Fibroblast of the aortic adventitia (primary cell): ENCODE measurements at regions not wholly inside any gene's neighbourhood (a gene's known extent, or its start where the extent isn't known, plus 50 kb on each side); places are given as distances from the start of the nearest gene placed in this dataset.
"Not testable (repeated sequence)": the region's sequence is repeated elsewhere in the genome, so short reads cannot be mapped to it uniquely, and the experiment has no call there.

Experiments used
- DNase-seq: peaks from one replicate; pipeline ENCODE4 v3.0.0-alpha.2; 2010; ENCODE audit warnings: low read depth
- H3K4me3 ChIP-seq: 2 replicates; pipeline ENCODE4 v1.5.1; 2011; ENCODE audit warnings: low read depth, mild to moderate bottlenecking, control low read depth, low read length, moderate library complexity
- TF ChIP-seq, protein P1 (sequence below): IDR thresholded peaks from 2 replicates; pipeline ENCODE4 v1.5.1; 2011; ENCODE audit warnings: mild to moderate bottlenecking, low read length, control low read depth, inconsistent platforms; ENCODE audit not compliant: insufficient read depth

DNA sequence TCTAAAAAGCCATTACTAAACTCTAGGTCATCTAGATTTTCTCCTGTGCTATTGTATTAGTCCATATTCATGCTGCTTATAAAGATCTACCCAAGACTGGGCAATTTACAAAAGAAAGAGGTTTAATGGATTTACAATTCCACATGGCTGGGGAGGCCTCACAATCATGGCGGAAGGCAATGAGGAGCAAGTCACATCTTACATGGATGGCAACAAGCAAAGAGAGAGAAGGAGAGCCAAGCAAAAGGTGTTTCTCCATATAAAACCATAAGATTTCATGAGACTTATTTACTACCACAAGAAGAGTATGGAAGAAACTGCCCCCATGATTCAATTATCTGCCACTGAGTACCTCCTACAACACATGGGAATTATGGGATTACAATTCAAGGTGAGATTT lies 69.6 kb upstream of the CCDC6 start:
- not testable (repeated sequence) for H3K4me3 ChIP-seq, DNase-seq

DNA sequence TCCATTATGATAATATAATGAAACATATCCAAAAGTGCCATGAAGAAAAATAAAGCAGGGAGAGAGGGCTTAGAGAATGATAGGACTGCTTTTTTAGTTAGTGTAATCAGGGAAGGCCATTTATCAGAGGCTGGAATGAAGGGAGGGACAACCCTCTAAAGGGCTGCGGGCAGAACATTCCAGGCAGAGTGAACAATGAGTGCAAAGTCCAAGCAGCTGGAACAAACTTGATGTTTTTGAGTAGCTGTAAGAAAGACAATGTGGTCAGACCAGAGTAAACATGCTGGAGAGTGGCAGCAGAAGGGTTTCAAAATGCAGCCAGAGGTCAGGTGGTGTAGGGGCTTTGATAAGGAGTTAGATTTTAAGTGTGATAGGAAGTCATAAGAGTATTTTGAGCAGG lies 65.6 kb upstream of the CCDC6 start:
- no peak overlapping the region for H3K4me3 ChIP-seq
- DNase-seq, result peak; percentile 40
- TF ChIP-seq, protein P1, sequence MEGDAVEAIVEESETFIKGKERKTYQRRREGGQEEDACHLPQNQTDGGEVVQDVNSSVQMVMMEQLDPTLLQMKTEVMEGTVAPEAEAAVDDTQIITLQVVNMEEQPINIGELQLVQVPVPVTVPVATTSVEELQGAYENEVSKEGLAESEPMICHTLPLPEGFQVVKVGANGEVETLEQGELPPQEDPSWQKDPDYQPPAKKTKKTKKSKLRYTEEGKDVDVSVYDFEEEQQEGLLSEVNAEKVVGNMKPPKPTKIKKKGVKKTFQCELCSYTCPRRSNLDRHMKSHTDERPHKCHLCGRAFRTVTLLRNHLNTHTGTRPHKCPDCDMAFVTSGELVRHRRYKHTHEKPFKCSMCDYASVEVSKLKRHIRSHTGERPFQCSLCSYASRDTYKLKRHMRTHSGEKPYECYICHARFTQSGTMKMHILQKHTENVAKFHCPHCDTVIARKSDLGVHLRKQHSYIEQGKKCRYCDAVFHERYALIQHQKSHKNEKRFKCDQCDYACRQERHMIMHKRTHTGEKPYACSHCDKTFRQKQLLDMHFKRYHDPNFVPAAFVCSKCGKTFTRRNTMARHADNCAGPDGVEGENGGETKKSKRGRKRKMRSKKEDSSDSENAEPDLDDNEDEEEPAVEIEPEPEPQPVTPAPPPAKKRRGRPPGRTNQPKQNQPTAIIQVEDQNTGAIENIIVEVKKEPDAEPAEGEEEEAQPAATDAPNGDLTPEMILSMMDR, result no peak

DNA sequence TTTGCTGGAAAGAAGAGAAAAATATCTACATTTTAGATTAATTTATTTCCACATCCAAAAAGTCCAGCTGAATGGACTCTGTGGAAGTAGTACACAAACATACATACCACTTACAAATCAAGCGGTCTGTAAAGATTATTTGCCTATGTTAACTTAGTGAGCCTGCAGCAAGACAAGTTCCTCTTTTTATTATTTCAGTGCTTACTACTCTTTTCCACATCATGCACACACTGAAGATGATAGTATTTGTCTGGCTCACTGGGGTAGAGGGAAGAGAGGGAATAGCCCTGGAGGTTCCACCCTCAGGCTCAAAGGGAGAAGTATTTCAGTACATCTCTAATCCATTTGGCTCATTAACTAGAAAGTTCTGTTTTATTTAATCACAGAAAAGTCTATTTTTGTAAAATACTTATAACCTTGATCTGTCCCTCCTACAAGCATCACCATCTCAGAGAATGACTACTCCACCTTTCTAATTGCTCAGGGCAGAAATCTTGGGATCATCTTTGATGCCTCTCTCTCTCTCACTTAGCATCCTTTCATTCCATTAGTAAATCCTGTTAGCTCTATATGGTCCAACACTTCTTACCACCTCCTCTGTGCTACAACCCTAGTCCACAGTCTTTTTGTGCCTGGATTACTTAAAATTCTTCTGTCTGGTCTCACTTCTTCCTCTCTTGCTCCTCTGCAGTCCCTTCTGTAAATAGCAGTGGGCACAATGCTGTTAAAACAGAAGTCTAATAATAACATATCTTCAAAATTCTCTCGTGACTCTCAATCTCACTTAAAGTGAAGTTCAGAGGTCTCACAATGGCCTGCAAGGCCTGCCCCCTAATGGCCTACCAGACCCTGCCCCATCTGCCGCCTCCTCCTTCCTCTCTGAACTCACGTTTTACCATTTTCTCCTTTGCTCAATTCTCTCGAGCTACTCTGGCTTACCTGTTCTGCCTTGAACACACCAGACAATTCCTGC lies 64.3 kb upstream of the CCDC6 start:
- TF ChIP-seq, protein P1, result no peak
- DNase-seq, result no peak
- H3K4me3 ChIP-seq, result no peak overlapping the region

DNA sequence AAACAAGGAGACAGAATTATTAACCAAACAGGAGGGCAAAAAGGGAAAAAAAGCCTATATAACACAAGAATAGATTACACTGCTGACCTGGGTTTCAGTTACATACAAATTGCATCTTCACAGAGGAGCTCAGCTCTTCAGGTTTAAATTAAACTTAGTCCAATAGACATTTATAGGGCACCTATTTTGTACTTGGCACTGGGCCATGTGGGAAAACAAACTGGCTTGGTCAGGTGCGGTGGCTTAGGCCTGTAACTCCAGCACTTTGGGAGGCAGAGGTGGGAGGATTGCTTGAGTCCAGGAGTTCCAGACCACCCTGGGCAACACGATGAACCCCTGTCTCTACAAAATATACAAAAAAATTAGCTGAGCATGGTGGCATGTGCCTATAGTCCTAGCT lies 62.3 kb upstream of the CCDC6 start:
- TF ChIP-seq, protein P1, result no peak
- no peak overlapping the region for H3K4me3 ChIP-seq
- no peak for DNase-seq

DNA sequence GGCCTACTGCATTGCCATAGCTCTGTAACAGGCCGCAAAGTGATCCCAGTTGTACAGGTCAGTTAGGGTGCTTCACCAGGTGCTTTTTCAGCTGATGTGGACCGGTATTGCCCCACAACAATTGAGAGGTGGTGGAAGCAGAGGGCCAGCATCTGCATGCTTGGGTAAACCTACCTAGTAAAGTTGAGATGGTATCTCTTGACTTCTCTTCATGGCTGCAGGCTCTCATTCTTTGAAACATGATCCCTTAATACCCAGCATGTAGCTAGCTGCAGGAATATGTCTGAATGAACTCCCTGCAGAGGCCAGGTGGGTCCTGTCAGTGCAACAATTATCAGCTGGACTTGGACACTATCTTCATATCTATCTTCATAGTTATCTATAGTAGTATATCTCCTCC lies 60.7 kb upstream of the CCDC6 start:
- H3K4me3 ChIP-seq, result no peak overlapping the region
- DNase-seq, result no peak
- TF ChIP-seq, protein P1, result no peak

DNA sequence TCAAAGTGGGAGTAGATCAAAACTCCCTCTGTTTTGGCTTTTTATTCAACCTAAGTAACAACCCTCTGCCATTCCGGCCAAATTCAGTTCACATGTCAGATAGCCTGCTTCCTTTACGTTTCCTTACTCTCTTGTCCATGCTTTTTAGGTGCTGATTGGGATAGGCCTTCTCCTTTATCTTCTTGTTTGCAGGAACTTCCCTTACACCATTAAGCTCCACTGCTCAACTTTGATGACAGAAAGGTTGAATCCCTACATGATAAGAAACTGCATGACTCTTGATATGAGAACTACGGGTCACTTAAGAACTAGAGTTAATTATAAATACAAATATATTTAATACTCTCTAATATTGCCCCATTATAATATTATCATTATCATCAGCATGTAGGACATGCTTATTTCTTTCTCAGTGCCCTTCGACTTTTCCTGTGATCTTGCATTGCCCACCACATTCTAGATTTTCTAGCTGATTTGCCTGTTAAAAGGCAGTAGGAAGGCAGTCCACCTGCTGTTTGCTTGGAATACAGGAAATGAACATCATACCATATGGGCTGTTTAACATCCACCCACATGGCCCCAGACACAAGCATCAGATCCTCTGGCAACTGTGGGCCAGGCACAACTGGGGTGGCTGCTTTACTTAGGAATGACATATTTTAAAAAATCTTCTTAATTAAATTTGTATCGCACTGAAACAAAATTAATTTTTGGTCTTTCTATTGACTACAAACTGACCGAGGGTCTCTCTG lies 59.7 kb upstream of the CCDC6 start:
- no peak for DNase-seq
- TF ChIP-seq, protein P1, result no peak
- no peak overlapping the region for H3K4me3 ChIP-seq

DNA sequence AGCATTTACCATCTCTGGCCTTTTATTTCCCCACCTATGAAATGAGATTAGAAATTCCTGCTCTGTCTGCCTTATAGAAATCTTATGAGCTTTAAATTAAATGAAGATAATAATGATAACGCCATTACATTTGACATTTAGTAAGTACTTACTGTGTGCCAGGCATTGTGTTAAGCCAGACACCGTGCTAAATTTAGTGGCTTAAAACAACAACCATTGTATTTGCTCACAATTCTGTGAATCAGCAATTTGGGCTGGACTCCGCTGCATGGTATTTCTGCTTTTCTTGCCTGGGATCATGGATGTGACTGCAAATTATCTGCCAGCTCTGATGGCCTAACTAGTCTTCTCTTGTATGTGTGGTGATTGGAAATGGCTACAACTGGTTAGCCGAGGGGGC lies 56.4 kb upstream of the CCDC6 start:
- no peak overlapping the region for H3K4me3 ChIP-seq
- TF ChIP-seq, protein P1, result no peak

More for the DNA sequence above, 56.4 kb upstream of the CCDC6 start:
- DNase-seq, result no peak
